ENCODE measurements at regions not wholly inside any gene's neighbourhood (a gene's known extent, or its start where the extent isn't known, plus 50 kb on each side); places are given as distances from the start of the nearest gene placed in this dataset.
"Not testable (repeated sequence)": the region's sequence is repeated elsewhere in the genome, so short reads cannot be mapped to it uniquely, and the experiment has no call there.

GRCh38 chr3:153221748-153222162 lies 59.7 kb downstream of the RAP2B start:
- no peak overlapping the region for H3K4me3 ChIP-seq (ENCODE audit: low read depth, low read length)
- peak; percentile 59 to 63 for DNase-seq
- H3K9ac ChIP-seq (ENCODE audit: low read length), result no peak overlapping the region
- no peak overlapping the region for H4K8ac ChIP-seq (ENCODE audit: low read depth, low read length)
- no peak overlapping the region for H2BK12ac ChIP-seq (ENCODE audit: low read length)
- H4K91ac ChIP-seq (ENCODE audit: low read depth, low read length), result no peak overlapping the region
- H3K9me3 ChIP-seq (ENCODE audit: insufficient read depth, low read depth, low read length), result no peaks in the 10 kb centered on the region
- WGBS (ENCODE audit: extremely low coverage, insufficient coverage, insufficient read length), result no CpG with 5 or more reads among the region's 9 CpGs
- no peak overlapping the region for H3K4ac ChIP-seq (ENCODE audit: low read depth, low read length)
- H3K27ac ChIP-seq (ENCODE audit: low read depth, low read length), result no peak overlapping the region
- peaks cover 2% of the 10 kb centered on the region for H3K79me1 ChIP-seq (ENCODE audit: low read length)
- no peaks in the 10 kb centered on the region for H3K36me3 ChIP-seq (ENCODE audit: control insufficient read depth in 1 of 2, insufficient read depth in 2 of 2, low read length in 2 of 2)
- H3K23ac ChIP-seq (ENCODE audit: low read length), result no peak overlapping the region
- H2AK5ac ChIP-seq (ENCODE audit: low read length), result no peak overlapping the region
- H3K14ac ChIP-seq (ENCODE audit: low read length), result no peak overlapping the region
- no peak overlapping the region for H2BK5ac ChIP-seq (ENCODE audit: low read depth, low read length, poor library complexity)
- no peak overlapping the region for H4K12ac ChIP-seq (ENCODE audit: low read depth, low read length)
- H3K18ac ChIP-seq (ENCODE audit: low read length), result no peak overlapping the region
- no peaks in the 10 kb centered on the region for H3K79me2 ChIP-seq (ENCODE audit: control insufficient read depth, insufficient read depth, low read length, poor library complexity)
- H3K4me2 ChIP-seq (ENCODE audit: low read length), result no peak overlapping the region
- no peaks in the 10 kb centered on the region for H3K27me3 ChIP-seq (ENCODE audit: insufficient read depth, low read length)
- H2AFZ ChIP-seq (ENCODE audit: insufficient read depth, low read length, poor library complexity), result no peak overlapping the region
- no peak overlapping the region for H2BK120ac ChIP-seq (ENCODE audit: insufficient read depth, low read length, poor library complexity)
- H3K4me1 ChIP-seq (ENCODE audit: control insufficient read depth in 1 of 2, insufficient read depth in 2 of 2, low read length in 2 of 2), result peaks cover 2% of the 10 kb centered on the region in 2 experiments

GRCh38 chr3:153226877-153227276 lies 64.9 kb downstream of the RAP2B start:
- H3K27ac ChIP-seq (ENCODE audit: low read depth, low read length); H3K14ac ChIP-seq (ENCODE audit: low read length); H3K4me3 ChIP-seq (ENCODE audit: low read depth, low read length); H3K4me1 ChIP-seq (ENCODE audit: control insufficient read depth in 1 of 2, insufficient read depth in 2 of 2, low read length in 2 of 2); H3K4ac ChIP-seq (ENCODE audit: low read depth, low read length); DNase-seq; H2BK5ac ChIP-seq (ENCODE audit: low read depth, low read length, poor library complexity); H4K91ac ChIP-seq (ENCODE audit: low read depth, low read length); H3K9me3 ChIP-seq (ENCODE audit: insufficient read depth, low read depth, low read length); H3K27me3 ChIP-seq (ENCODE audit: insufficient read depth, low read length); H4K8ac ChIP-seq (ENCODE audit: low read depth, low read length); H2AFZ ChIP-seq (ENCODE audit: insufficient read depth, low read length, poor library complexity); H2AK5ac ChIP-seq (ENCODE audit: low read length); H3K79me2 ChIP-seq (ENCODE audit: control insufficient read depth, insufficient read depth, low read length, poor library complexity); H2BK12ac ChIP-seq (ENCODE audit: low read length); H2BK120ac ChIP-seq (ENCODE audit: insufficient read depth, low read length, poor library complexity); H3K4me2 ChIP-seq (ENCODE audit: low read length); H3K18ac ChIP-seq (ENCODE audit: low read length); H3K36me3 ChIP-seq (ENCODE audit: control insufficient read depth in 1 of 2, insufficient read depth in 2 of 2, low read length in 2 of 2); H3K23ac ChIP-seq (ENCODE audit: low read length); H4K12ac ChIP-seq (ENCODE audit: low read depth, low read length); H3K79me1 ChIP-seq (ENCODE audit: low read length); H3K9ac ChIP-seq (ENCODE audit: low read length): not testable (repeated sequence)
- WGBS (ENCODE audit: extremely low coverage, insufficient coverage, insufficient read length), result no CpG with 5 or more reads among the region's 5 CpGs

DNA sequence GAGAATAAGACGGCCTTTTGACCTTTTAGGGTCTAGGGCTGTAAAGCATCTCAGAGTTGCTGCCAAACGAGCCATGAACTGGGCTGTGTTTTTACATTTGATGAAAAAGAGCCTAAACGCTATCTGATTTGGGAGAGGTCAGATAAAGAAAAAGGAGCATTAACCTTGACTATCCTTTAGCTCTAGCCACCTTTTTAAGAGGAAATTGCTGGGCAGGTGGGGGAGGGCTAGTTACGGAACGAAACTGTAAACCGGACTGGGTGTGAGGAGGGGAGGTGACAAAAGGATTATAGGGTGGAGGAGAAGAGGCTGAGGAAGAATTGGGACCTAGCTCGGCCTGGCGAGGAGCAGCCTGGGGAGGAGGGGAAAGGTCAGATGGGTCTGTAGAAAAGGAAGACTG lies 68.4 kb downstream of the RAP2B start:
- not testable (repeated sequence) for H3K23ac ChIP-seq (ENCODE audit: low read length); H2AFZ ChIP-seq (ENCODE audit: insufficient read depth, low read length, poor library complexity); H2AK5ac ChIP-seq (ENCODE audit: low read length); H2BK120ac ChIP-seq (ENCODE audit: insufficient read depth, low read length, poor library complexity); H3K27ac ChIP-seq (ENCODE audit: low read depth, low read length); H3K4me1 ChIP-seq (ENCODE audit: control insufficient read depth in 1 of 2, insufficient read depth in 2 of 2, low read length in 2 of 2); H3K18ac ChIP-seq (ENCODE audit: low read length); H3K4me2 ChIP-seq (ENCODE audit: low read length); H3K79me2 ChIP-seq (ENCODE audit: control insufficient read depth, insufficient read depth, low read length, poor library complexity); DNase-seq; H3K27me3 ChIP-seq (ENCODE audit: insufficient read depth, low read length); H4K8ac ChIP-seq (ENCODE audit: low read depth, low read length); H3K79me1 ChIP-seq (ENCODE audit: low read length); H3K4ac ChIP-seq (ENCODE audit: low read depth, low read length); H4K91ac ChIP-seq (ENCODE audit: low read depth, low read length); H3K4me3 ChIP-seq (ENCODE audit: low read depth, low read length); H3K36me3 ChIP-seq (ENCODE audit: control insufficient read depth in 1 of 2, insufficient read depth in 2 of 2, low read length in 2 of 2); H4K12ac ChIP-seq (ENCODE audit: low read depth, low read length); H2BK12ac ChIP-seq (ENCODE audit: low read length); H3K9ac ChIP-seq (ENCODE audit: low read length); H3K9me3 ChIP-seq (ENCODE audit: insufficient read depth, low read depth, low read length); H3K14ac ChIP-seq (ENCODE audit: low read length)
- peak overlapping the region; percentile 40 for H2BK5ac ChIP-seq (ENCODE audit: low read depth, low read length, poor library complexity)
- WGBS (ENCODE audit: extremely low coverage, insufficient coverage, insufficient read length), result no CpG with 5 or more reads among the region's 8 CpGs

DNA sequence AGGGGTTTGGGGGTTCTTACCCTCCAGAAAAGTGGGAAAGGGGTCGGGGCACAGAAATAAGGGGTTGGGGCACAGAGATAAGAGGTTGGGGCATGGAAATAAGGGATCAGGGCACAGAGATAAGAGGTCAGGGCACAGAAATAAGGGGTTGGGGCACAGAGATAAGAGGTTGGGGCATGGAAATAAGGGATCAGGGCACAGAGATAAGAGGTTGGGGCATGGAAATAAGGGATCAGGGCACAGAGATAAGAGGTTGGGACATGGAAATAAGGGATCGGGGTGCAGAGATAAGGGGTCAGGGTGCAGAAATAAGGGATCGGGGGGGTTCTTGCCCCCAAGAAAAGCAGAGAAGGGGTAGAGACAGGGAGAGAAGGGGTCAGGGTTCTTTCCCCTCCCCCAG lies 69.2 kb downstream of the RAP2B start:
- H3K79me2 ChIP-seq (ENCODE audit: control insufficient read depth, insufficient read depth, low read length, poor library complexity); DNase-seq: not testable (repeated sequence)

More for the DNA sequence above, 69.2 kb downstream of the RAP2B start:
- H3K14ac ChIP-seq (ENCODE audit: low read length); H3K4ac ChIP-seq (ENCODE audit: low read depth, low read length); H3K4me1 ChIP-seq (ENCODE audit: control insufficient read depth in 1 of 2, insufficient read depth in 2 of 2, low read length in 2 of 2); H3K79me1 ChIP-seq (ENCODE audit: low read length); H3K23ac ChIP-seq (ENCODE audit: low read length); H3K4me2 ChIP-seq (ENCODE audit: low read length); H2BK5ac ChIP-seq (ENCODE audit: low read depth, low read length, poor library complexity); H2BK120ac ChIP-seq (ENCODE audit: insufficient read depth, low read length, poor library complexity); H2AK5ac ChIP-seq (ENCODE audit: low read length); H4K8ac ChIP-seq (ENCODE audit: low read depth, low read length); H4K12ac ChIP-seq (ENCODE audit: low read depth, low read length); H3K9me3 ChIP-seq (ENCODE audit: insufficient read depth, low read depth, low read length); H3K18ac ChIP-seq (ENCODE audit: low read length); H3K27ac ChIP-seq (ENCODE audit: low read depth, low read length); H3K9ac ChIP-seq (ENCODE audit: low read length); H3K4me3 ChIP-seq (ENCODE audit: low read depth, low read length); H3K27me3 ChIP-seq (ENCODE audit: insufficient read depth, low read length); H2AFZ ChIP-seq (ENCODE audit: insufficient read depth, low read length, poor library complexity); H3K36me3 ChIP-seq (ENCODE audit: control insufficient read depth in 1 of 2, insufficient read depth in 2 of 2, low read length in 2 of 2); H2BK12ac ChIP-seq (ENCODE audit: low read length): not testable (repeated sequence)
- H4K91ac ChIP-seq (ENCODE audit: low read depth, low read length), result peak overlapping the region; percentile 37
- no CpG with 5 or more reads among the region's 3 CpGs for WGBS (ENCODE audit: extremely low coverage, insufficient coverage, insufficient read length)

All from trophoblast cell (in vitro differentiated cells and primary cell).